ENCODE measurements at regions not wholly inside any gene's neighbourhood (a gene's known extent, or its start where the extent isn't known, plus 50 kb on each side); places are given as distances from the start of the nearest gene placed in this dataset.
"Not testable (repeated sequence)": the region's sequence is repeated elsewhere in the genome, so short reads cannot be mapped to it uniquely, and the experiment has no call there.

- no peak for TF ChIP-seq CTCF (IDR thresholded peaks at IDR 0.05)
- H3K9me3 ChIP-seq, result no peaks in the 10 kb centered on the region
- H3K27ac ChIP-seq, result no peak overlapping the region
- H3K4me1 ChIP-seq, result no peaks in the 10 kb centered on the region
- no peaks in the 10 kb centered on the region for H3K36me3 ChIP-seq
- intact Hi-C loops (cut with DNase I), result no loop called here
- no peak overlapping the region for H3K4me3 ChIP-seq
- DNase-seq (ENCODE audit: low spot score in 2 of 2), result no peak
- no peaks in the 10 kb centered on the region for H3K27me3 ChIP-seq
Observed at GRCh38 chr14:57150449-57150848, 118.3 kb downstream of the EXOC5 start.

GRCh38 chr14:57139173-57139572, 129.5 kb downstream of the EXOC5 start:
- Histone ChIP-seq H3K4me3 (no peak overlapping the region), H3K36me3 (no peaks in the 10 kb centered on the region), H3K27me3 (no peaks in the 10 kb centered on the region), H3K9me3 (no peaks in the 10 kb centered on the region), H3K4me1 (no peaks in the 10 kb centered on the region), H3K27ac (no peak overlapping the region)
- DNase-seq (ENCODE audit: low spot score in 2 of 2), result no peak
- intact Hi-C loops (cut with DNase I), result no loop called here
- TF ChIP-seq CTCF (IDR thresholded peaks at IDR 0.05), result no peak

- no peak for DNase-seq (ENCODE audit: low spot score in 2 of 2)
- Histone ChIP-seq H3K9me3 (no peaks in the 10 kb centered on the region), H3K4me1 (no peaks in the 10 kb centered on the region), H3K27me3 (no peaks in the 10 kb centered on the region), H3K36me3 (no peaks in the 10 kb centered on the region), H3K27ac (no peak overlapping the region), H3K4me3 (no peak overlapping the region)
- intact Hi-C loops (cut with DNase I), result no loop called here
- no peak for TF ChIP-seq CTCF (IDR thresholded peaks at IDR 0.05)
Observed at GRCh38 chr14:57136669-57137328, 131.9 kb downstream of the EXOC5 start.

- H3K9me3 ChIP-seq; H3K27ac ChIP-seq; DNase-seq (ENCODE audit: low spot score in 2 of 2); H3K4me1 ChIP-seq; H3K4me3 ChIP-seq; intact Hi-C loops (cut with DNase I); H3K27me3 ChIP-seq; H3K36me3 ChIP-seq: not testable (repeated sequence)
Observed at GRCh38 chr14:57127809-57128208, 140.9 kb downstream of the EXOC5 start.

GRCh38 chr14:57122129-57122528, 146.6 kb downstream of the EXOC5 start:
- H3K27me3 ChIP-seq, result no peaks in the 10 kb centered on the region
- no peak for TF ChIP-seq CTCF (IDR thresholded peaks at IDR 0.05)
- no peak for DNase-seq (ENCODE audit: low spot score in 2 of 2)
- no peak overlapping the region for H3K27ac ChIP-seq
- no peaks in the 10 kb centered on the region for H3K4me1 ChIP-seq
- H3K36me3 ChIP-seq, result no peaks in the 10 kb centered on the region
- H3K4me3 ChIP-seq, result no peak overlapping the region
- H3K9me3 ChIP-seq, result no peaks in the 10 kb centered on the region
- intact Hi-C loops (cut with DNase I), result no loop called here

- H3K27ac ChIP-seq; DNase-seq (ENCODE audit: low spot score in 2 of 2); H3K27me3 ChIP-seq; H3K36me3 ChIP-seq; intact Hi-C loops (cut with DNase I); H3K4me1 ChIP-seq; H3K9me3 ChIP-seq; H3K4me3 ChIP-seq: not testable (repeated sequence)
Observed at GRCh38 chr14:57112072-57112807, 156.5 kb downstream of the EXOC5 start.

- intact Hi-C loops (cut with DNase I); H3K27ac ChIP-seq; H3K27me3 ChIP-seq; H3K36me3 ChIP-seq; H3K4me3 ChIP-seq; H3K9me3 ChIP-seq; H3K4me1 ChIP-seq; DNase-seq (ENCODE audit: low spot score in 2 of 2): not testable (repeated sequence)
Observed at GRCh38 chr14:57110411-57110810, 158.3 kb downstream of the EXOC5 start.
